ENCODE measurements at regions not wholly inside any gene's neighbourhood (a gene's known extent, or its start where the extent isn't known, plus 50 kb on each side); places are given as distances from the start of the nearest gene placed in this dataset.

DNA sequence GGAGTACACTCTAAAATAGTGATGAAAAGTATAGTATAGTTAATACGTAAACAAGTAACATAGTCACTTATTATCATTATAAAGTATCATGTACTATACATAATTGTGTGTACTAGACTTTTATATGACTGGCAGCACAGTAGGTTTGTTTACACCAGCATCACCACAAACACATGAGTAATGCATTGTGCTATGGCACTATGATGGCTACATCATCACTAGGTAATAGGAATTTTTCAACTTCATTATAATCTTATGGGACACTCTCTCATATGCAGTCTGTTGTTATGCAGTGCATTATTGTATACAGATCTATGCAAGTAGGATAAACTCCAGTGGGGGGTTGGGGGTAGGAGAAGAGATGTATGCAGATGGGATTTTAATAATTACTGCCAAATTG, 52.7 kb upstream of the ELL2 start:
- TF ChIP-seq, protein P1, sequence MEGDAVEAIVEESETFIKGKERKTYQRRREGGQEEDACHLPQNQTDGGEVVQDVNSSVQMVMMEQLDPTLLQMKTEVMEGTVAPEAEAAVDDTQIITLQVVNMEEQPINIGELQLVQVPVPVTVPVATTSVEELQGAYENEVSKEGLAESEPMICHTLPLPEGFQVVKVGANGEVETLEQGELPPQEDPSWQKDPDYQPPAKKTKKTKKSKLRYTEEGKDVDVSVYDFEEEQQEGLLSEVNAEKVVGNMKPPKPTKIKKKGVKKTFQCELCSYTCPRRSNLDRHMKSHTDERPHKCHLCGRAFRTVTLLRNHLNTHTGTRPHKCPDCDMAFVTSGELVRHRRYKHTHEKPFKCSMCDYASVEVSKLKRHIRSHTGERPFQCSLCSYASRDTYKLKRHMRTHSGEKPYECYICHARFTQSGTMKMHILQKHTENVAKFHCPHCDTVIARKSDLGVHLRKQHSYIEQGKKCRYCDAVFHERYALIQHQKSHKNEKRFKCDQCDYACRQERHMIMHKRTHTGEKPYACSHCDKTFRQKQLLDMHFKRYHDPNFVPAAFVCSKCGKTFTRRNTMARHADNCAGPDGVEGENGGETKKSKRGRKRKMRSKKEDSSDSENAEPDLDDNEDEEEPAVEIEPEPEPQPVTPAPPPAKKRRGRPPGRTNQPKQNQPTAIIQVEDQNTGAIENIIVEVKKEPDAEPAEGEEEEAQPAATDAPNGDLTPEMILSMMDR (IDR thresholded peaks at IDR 0.05) = no peak
- no peak for TF ChIP-seq POLR2A (IDR thresholded peaks at IDR 0.05)
